HG03460 (cell line): ENCODE measurements at regions not wholly inside any gene's neighbourhood (a gene's known extent, or its start where the extent isn't known, plus 50 kb on each side); places are given as distances from the start of the nearest gene placed in this dataset.

Experiments used
- ATAC-seq: cut with Tn5 transposase; IDR thresholded peaks from one replicate; pipeline ENCODE4 v1.9.1; 2021; ENCODE audit not compliant: unreplicated experiment

DNA sequence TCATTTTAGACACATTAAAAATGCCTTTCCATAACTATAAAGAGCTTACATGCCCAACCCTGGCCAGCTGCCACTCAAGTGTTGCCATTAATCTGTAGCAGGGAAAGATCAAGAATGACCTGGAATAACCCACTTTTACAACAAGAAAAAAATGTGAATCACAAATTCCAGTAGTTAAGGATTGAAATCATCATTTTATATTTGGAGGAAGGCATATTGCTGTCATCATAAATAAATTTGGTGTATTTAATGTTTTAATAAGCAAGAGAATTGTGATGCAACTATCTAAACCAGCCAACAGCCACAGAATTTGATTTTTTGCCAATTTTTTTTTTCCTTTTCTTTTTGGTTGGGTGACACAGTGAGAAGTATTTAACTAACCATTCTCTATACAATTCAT, 240.0 kb upstream of the SEMA6D start:
- no peak for ATAC-seq

DNA sequence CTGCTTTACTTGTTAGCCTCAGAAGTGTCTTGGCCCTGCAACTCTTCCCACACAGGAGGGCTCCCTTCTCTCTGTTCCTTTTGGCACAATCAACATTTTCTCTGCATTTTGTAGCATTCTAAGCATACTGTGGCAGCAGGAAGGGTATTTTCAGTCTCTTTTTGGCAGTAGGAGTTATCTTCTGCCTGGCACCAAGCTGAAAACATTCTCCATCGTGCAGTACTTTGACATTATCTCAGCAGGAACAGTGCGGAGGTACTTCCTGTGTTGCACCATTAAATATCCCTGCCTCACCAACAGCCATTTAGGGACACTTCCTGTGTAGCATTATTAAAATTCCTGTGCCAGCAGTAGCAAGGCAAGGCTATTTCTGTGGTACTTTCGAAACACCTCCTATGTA, 233.2 kb upstream of the SEMA6D start:
- no peak for ATAC-seq

DNA sequence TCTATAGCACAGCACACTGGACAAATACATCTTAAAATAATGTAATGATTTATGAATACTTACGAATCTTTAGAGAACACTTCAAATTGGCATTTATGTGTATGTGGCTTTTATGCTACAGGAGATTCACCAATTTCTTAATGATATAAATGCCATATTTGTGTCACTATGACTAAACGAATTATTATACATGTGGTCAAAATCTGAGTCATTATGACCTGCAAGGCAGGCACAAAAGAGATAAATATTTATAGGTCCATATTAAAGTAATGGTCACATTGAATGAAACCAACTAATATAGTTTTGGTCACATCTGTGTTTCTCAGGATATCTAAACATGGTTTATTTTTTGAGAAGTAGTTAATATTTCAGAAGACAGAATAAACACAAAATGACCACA, 232.3 kb upstream of the SEMA6D start:
- no peak for ATAC-seq

DNA sequence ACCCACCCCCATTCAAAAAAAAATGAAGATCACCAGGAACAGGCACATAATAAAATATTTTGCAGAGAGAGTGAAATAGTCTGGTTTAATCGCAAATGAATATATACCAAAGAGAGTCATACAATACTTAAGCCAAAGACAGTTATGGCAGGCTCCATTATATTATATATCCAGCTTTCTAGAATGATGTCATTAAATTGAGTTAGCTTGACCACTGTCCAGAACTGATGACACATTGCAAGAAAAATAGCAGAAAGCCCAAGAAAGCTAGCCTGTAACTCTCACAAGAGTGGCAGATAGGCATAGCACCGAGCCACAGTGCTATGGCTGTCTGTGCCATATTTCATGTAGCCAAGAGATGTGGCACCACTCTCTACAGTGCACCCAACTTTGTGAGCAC, 231.9 kb upstream of the SEMA6D start:
- no peak for ATAC-seq

DNA sequence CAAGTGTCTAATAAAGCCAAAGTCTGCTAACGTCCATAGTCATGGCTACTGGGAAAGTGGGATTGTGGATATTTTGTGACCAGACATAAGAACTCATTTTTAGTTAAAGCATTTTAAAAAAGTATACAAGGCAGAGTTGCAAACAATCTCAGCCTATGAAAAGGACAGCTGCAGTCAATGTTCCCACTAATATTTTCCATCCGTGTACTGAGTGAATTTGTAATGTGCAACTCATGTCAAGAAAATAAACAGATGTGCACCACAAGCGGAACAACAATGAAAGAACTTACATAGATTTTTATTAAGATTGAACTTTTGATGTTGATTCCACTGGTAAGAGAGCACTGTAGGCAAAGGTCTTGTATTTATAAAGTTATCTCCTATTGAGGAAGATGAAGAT, 231.3 kb upstream of the SEMA6D start:
- ATAC-seq = no peak

DNA sequence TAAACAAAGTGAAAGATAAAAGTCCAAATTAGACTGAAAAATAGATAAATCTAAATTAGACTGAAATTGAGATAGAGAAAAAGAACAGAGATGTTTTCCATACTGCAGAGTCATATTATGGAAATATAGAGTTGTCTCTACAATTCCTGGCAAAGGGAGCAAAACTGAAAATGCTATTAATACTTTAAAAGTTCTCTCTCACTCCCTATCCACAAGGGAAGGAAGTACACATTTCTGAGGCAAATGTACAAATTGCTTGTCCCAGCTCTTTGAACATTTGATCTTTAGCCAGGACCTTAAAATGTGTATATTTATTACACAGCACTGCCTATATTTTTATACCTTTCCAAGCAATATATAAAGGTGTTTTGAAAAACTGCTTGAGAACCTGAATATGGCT, 225.1 kb upstream of the SEMA6D start:
- no peak for ATAC-seq

DNA sequence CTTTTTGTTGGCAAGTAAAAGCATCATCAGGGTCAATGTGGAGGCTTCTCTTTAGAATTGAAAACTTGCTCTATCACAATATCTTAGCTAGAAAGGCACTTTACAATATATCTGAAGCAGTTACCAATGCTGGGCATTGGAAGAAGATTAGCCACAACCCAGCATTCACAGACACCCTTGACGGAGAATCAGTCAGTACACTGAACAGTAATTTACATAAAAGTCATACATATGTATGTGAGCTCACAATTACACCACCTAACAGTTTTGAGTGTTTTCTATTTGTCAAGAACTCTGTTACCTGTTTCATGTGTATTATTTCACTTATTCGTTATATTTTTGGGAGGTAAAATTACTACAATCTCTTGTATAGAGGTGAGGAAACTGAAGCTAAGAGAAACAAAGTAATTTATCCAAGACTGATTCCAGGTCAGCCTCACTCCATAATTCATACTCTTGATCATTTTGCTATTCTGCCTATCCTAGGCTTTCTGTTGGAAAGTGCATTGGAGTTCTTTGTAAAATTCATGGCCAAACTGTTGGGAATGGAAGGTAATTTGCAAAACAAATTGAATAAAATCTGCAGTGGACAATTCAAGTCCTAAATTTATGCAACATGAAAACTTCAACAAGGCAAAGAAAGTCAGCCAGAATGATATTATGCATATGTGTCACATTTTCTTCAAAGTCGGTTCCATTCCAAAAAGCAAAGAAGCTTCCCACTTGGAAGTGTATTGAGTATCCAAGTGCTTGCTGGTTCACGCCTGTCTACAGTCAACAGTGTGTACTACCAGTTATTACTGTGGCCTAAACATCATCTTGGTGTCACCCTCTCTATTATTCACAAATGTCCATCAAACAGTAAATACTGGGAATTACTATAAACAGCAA, 223.7 kb upstream of the SEMA6D start:
- no peak for ATAC-seq

DNA sequence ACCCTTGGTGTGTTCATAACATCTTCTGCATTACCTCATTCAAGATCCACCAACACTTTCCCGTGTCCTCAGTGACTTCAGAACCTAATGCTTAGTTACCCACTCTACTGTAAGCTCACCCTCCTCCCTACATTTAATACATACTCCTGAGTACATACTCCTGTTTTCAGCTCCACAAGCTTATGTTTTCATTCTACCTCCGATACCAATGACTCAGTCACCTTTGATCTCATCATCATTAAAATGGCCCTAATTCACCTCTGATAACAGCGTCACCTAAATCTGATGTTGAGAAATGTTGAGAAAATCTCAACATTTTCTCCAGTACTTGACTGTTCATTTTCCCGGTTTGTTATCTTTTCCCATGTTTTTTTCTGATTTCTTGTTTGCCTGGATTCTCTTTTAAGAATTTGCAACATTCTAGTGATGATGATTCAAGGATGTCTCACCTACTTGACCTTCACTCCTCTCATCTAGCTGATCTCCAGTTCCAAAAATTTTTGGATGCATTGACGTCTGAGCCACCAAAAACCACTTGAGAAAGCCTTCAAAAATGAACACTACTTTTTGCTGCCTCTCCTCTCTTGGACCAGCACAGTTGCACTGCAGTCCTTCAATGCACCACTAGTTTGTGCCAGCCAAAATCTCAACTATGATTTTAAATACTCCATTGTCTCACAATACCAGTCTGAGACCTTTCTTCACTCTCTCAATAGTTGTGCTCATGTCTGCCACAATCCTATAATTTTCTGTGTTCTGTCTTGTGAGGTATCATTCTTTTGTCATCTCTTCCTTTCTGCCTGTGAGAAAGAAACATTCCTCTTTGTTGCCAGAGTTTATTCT, 220.7 kb upstream of the SEMA6D start:
- no peak for ATAC-seq

DNA sequence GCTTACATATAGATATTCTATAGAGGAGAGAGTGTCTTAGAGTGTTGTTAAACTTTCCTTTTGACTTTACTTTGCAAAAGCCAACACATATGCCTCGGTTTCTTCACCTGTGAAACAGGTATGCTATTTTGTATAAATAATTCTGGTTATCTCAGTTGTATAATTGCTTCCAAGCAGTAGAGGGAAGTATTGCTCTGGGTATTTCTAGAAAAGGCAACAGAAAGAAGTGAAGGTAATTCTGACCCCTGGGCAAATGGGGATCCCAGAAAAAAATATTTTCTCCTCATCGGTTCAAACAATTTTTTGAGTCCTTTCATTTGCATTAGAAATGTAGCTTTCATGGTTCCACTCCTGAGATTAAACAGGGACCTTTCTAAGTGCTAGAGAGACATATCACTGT, 216.5 kb upstream of the SEMA6D start:
- ATAC-seq = no peak

DNA sequence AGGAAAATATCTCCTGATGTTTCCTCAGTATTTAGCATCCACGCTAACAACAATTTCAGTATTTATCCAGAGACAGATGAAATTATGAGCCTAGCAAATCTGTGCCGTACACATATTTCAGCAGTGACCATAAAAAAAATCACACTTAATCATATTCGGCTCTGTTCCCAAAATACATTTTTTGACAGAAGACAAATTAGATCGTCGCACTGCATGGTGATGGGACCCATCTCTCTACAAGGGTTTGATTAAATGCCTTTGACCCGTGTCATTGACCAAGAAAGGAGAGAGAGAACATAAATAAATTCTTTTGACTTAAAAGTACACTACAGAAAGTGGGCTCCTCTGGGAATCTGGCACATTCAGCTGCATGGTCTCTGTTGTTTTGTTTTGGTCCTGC, 215.3 kb upstream of the SEMA6D start:
- no peak for ATAC-seq

DNA sequence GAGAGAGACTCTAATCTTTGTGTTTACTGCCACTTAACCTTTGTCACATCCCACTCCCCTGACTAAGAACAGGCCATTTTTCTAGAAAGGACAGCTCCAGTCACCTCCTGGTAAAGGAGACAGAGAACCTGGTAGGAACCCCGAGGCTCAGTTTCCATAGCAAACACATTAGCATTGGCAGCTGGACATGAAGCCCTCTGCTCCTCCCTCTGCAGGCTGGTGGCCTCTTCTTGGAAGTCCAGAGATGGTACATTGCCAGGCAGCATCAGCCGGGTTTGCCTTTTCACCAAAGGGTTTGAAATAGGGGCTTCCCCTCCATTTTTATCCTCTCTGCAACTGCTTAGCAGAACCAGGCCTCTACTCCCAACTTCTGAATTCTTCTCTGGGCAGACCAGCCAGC, 213.4 kb upstream of the SEMA6D start:
- no peak for ATAC-seq

DNA sequence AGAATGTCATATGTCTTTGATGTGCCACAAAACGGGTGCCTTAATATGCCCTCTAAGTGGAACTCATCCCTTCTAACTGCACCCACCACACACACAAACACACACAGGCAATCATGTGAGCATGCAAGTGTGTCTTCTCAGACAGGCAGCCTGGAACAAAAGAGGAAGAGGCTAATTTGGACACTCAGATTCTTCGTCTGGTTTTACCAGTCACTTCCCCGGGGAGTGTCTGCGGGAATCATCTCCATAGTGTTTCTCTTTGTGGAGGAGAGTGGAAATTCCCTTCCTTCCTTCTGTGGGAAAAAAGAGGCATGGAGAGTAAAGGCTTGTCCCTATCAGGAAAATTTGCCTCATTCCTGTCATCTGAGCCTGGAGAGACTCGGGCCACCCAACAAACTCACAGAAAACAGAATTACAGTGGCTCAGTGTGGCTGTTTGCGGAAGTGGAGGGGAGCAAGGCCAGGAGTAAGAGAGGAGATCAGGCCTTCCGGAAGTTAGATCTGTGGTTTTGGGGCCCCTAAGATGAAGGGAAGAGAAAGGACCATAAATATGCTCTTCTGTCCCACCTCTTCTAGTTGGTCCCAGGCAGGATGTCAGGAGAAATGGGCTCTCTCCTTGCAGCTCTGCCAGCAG, 212.6 kb upstream of the SEMA6D start:
- no peak for ATAC-seq

DNA sequence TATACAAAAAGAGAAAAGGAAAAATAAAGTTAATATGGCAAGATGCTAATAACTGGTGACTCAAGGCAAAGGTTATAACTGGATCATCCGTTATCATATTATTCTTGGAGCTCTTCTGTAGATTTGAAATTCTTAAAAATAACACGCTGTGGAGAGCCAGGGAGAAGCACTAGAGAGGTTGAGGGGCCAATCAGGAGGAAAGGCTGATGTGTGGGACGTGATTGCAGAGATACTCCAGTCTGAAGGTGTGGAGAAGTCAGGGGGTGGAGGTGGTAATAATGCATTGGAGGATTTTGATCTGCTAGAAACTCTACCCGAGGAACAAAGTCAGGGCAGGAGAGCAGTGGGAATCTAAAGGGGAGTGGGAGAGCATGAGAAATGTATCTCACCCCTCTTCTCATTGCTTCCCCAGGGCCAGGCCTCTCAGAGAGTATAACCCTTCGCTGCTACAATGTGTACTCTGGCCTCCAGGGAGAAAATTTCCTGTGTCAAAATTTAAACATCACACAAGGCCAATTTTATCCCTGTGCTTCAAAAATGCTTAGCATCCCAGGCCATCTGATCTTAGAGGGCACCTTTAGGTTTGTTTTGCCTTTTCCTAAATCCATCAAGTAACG, 211.5 kb upstream of the SEMA6D start:
- no peak for ATAC-seq

DNA sequence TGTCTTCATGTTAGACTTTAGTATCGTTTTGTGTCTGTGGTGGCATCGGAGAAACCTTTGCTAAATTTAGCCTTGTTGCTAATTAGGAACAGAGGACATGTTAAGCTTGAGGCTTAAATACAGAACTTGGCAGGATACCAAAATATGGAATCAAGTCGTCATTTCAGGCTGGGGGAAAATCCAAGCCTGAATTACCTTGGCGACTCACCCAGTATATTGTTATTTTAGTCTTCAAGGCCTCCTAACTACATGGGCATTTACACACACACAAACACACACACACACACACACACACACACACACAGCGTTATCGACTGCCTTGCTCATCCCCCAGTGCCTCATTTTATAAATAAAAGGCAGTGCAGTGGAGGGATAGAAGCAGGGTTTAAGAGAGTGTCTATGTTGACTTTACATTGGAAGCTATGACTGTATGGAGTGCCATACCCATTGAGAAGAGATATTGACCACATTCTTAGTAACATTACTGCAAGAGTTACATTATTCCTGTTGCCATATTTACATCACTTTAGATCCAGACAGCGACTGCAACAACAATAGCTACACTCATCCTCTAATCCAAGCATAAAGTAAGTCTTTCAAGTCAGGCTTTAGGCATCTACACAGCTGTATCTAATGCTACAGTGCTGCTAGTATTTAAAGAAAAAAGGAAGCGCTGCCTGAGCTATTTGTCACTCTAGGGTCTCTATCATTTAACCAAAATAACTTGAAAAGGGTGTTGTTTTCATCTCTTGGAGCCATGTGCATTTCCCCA, 210.8 kb upstream of the SEMA6D start:
- ATAC-seq = no peak

DNA sequence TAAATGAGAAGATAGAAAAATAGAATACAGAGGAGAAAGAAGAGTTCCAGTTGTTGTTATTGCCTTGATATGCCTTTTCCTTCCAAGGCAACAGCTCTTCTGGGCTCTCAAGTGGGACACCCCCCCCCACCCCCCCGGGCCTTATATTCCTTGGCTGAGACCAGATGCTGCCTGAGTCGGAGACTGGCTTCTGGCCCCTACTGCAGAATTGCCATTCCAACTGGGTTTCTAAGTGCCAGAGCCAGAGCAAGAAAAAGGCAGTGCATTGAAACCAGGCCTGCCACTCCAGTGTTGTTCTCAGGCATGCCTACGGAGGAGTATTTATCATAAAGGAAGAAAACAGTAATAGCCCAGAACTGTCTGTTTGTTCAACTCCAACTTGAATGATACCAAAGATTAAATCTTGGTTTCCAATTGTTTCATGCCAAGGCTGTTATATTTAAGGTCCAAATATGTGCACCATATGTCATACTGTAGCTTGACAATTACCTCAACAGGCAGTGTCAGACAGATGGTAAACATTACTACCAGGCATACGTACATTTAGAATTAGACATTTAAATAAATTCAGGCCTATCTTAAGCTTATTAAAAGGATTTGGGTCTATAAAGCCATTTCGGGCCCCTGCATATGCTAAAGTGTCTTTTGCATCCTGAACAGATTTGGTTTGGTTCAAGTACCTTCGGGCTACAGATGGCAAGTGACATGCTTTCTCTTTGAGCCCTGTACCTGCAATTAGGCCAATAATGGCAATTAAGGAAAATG, 209.9 kb upstream of the SEMA6D start:
- ATAC-seq = no peak

DNA sequence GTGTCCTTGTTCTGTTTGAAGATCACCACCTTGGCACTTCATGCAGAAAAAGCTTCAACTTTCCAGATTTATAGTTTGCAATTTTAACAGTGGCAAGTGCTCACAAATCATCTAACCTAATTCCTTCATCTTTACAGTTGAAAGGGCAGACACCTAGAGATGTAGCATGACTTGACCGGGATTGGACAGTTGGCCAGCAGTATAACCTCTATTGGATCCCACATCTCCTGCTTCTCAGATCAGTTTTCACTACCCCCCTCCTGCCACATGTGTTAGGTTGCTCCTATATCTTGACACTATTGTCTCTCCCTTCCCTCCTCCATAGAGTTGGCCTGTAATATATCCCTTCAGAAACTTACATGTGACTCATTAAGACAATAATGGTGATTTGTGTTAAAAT, 206.0 kb upstream of the SEMA6D start:
- no peak for ATAC-seq

DNA sequence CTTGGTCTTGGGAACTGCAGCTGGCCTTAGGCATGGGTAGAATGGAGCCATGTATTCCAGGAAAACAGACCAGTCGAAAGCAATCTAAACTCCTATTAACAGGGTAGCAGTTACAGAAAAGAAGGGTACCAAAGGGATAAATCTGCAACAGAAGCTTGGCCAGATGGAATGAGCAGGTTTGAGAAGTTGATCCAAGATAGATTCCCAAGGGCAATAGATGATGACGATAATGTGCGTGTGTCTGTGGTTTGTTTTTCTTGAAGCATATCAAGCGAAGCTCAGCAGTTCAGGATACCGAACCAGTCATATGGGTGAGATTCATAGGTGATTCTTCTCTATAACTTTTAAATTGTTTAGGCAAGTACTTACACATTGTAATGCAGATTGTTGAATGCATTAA, 203.8 kb upstream of the SEMA6D start:
- no peak for ATAC-seq

DNA sequence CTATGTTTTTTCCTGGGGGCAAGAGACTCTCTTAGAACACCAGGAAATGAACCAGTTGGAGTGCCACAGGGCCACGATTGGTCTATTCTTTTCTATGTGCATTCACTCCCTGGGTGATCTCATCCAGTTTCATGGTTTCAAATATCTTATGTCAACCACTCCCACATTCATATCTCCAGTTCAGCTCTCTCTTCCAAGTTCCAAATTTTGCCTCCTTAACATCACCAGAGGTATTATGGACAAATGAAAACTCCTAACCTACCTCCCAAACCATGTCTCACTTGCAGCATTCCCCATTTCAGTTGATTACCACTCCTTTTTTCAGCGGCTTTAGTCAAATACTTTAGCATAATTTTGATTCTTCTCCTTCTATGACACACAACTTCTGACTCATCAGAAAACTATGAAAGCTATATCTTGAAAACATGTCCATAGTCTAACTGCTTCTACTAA, 203.1 kb upstream of the SEMA6D start:
- ATAC-seq = no peak

DNA sequence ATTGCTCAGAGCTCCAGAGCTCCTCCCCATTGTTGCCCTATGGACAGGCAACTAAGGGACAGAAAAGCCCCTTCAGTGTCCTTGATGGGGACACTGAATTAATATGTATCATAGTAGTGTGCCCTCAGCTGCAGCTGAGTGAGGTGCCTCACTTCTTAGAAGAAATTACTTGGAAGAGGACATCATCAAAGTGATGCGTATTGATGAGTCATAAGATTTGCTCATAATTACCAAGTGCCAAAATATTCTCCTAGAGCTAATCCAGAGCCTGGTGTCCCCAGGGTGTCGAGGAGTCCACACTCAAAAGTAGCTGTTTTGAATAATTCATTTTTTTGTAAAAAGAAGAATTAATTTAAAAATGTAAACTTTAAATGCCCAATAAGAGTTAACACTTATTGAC, 200.7 kb upstream of the SEMA6D start:
- ATAC-seq = no peak

DNA sequence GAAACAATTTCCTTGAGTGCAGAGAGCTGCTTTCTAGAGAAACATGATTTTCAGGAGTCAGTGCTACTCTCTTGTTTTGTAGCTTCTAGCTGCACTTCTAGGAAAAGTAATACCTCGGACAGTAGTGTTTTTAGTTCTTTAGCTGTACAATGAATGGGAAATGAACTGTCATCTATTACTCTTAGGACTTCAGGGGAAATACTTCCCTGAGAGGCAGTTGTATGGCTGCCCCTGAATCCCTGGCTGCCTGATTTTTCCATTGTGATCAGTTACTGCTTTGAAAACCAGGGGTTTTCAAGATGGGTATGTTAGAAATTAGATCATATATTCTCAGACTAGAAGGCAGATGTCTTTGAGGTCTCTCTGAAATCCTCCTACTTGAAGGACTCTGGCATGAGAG, 200.3 kb upstream of the SEMA6D start:
- no peak for ATAC-seq
